A673 (cell line): ENCODE measurements at regions not wholly inside any gene's neighbourhood (a gene's known extent, or its start where the extent isn't known, plus 50 kb on each side); places are given as distances from the start of the nearest gene placed in this dataset.

Experiments used
- EZH2 ChIP-seq: fragments of 200-600 bp; sonication (generic); IDR thresholded peaks from 2 replicates; pipeline ENCODE4 v1.6.1; 2017; ENCODE audit warnings: borderline replicate concordance, low read depth, mild to moderate bottlenecking, mixed read lengths, antibody characterized with exemption, low read length; ENCODE audit not compliant: poor library complexity, severe bottlenecking
- TF ChIP-seq, protein P1 (sequence below): fragments of 300-800, 200-600 bp; sonication (generic); conservative IDR thresholded peaks from 2 replicates; pipeline ENCODE4 v1.5.1; 2017; ENCODE audit warnings: low read depth, mild to moderate bottlenecking, antibody characterized with exemption, low read length, moderate library complexity, mixed read lengths

DNA sequence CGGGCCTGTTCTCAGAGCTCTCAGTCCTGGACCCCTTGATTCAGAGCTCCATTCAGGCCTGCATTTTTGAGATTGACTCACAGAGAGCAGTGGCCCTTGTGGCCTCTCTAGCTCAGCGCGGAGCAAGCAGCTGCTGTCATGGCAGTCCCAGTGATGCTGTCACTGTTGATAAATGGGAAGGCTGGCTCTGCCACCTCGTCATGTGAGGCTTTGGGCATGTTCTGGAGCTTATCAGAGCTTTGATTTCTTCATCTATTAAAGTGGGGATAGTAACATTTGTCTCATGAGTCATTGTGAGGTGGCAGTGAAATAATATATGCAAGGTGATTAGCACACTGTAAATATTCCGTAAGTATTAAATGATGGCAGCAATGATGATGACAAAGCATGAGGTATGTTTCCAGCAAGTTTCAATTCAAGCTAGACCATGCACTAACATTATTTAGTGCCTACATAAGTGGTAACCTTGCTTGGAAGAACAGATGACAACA is 126.4 kb upstream of the CXCL14 start:
- TF ChIP-seq, protein P1, sequence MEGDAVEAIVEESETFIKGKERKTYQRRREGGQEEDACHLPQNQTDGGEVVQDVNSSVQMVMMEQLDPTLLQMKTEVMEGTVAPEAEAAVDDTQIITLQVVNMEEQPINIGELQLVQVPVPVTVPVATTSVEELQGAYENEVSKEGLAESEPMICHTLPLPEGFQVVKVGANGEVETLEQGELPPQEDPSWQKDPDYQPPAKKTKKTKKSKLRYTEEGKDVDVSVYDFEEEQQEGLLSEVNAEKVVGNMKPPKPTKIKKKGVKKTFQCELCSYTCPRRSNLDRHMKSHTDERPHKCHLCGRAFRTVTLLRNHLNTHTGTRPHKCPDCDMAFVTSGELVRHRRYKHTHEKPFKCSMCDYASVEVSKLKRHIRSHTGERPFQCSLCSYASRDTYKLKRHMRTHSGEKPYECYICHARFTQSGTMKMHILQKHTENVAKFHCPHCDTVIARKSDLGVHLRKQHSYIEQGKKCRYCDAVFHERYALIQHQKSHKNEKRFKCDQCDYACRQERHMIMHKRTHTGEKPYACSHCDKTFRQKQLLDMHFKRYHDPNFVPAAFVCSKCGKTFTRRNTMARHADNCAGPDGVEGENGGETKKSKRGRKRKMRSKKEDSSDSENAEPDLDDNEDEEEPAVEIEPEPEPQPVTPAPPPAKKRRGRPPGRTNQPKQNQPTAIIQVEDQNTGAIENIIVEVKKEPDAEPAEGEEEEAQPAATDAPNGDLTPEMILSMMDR = no peak
- TF ChIP-seq EZH2 = no peak
